ENCODE measurements at regions not wholly inside any gene's neighbourhood (a gene's known extent, or its start where the extent isn't known, plus 50 kb on each side); places are given as distances from the start of the nearest gene placed in this dataset.
"Not testable (repeated sequence)": the region's sequence is repeated elsewhere in the genome, so short reads cannot be mapped to it uniquely, and the experiment has no call there.

GRCh38 chr17:34474706-34475105 lies 104.7 kb upstream of the TMEM132E start:
- no peaks in the 10 kb centered on the region for H3K36me3 Mint-ChIP-seq

DNA sequence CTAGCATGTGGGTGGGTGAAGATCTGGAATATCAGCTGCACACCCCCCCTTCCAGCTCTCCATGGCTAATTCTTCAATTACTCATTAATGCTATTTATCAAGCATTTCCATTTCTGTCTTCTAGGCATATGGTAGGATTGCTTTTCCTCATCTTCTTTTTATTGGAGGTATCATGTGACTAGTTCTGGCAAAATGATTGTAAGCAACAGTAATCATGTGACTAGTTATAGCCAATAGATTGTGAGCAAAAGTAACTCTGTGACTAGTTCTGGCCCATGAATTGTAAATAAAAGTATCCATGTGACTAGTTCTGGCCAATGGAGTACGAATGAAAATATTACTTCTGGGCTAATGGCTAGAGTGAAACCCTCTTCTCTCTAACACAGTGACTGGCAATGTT lies 107.0 kb upstream of the TMEM132E start:
- H3K4me1 Mint-ChIP-seq = no peaks in the 10 kb centered on the region
- no peak for DNase-seq (ENCODE audit: low spot score in 2 of 2, unreplicated experiment in 2 of 2)
- H3K27ac Mint-ChIP-seq = no peak overlapping the region
- H3K27me3 Mint-ChIP-seq (ENCODE audit: low read depth) = peaks cover 39% of the 10 kb centered on the region
- no peaks in the 10 kb centered on the region for H3K9me3 Mint-ChIP-seq
- TF ChIP-seq CTCF (IDR thresholded peaks at IDR 0.05; ENCODE audit: unreplicated experiment) = no peak
- no peaks in the 10 kb centered on the region for H3K36me3 Mint-ChIP-seq
- H3K4me3 Mint-ChIP-seq = no peak overlapping the region

More at GRCh38 chr17:34474706-34475105, 104.7 kb upstream of the TMEM132E start:
- no peaks in the 10 kb centered on the region for H3K9me3 Mint-ChIP-seq
- H3K4me3 Mint-ChIP-seq = no peak overlapping the region
- no peak overlapping the region for H3K27ac Mint-ChIP-seq
- no peak for DNase-seq (ENCODE audit: low spot score in 2 of 2, unreplicated experiment in 2 of 2)
- H3K4me1 Mint-ChIP-seq = no peaks in the 10 kb centered on the region
- no peak for TF ChIP-seq CTCF (IDR thresholded peaks at IDR 0.05; ENCODE audit: unreplicated experiment)
- H3K27me3 Mint-ChIP-seq (ENCODE audit: low read depth) = peaks cover 53% of the 10 kb centered on the region

DNA sequence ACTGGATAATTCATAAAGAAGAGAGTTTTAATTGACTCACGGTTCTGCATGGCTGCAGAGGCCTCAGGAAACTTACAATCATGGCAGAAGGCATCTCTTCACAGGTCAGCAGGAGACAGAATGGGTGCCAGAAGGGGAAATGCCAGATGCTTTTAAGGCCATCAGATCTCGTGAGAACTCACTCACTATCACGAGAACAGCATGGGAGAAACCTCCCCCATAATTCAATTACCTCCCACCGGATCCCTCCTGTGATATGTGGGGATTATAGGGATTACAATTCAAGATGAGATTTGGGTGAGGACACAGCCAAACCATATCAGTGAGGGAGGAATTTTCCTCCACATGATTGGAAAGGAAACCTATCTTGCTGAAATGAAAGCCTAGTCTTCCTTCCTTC lies 108.1 kb upstream of the TMEM132E start:
- H3K36me3 Mint-ChIP-seq; DNase-seq (ENCODE audit: low spot score in 2 of 2, unreplicated experiment in 2 of 2); H3K4me1 Mint-ChIP-seq; H3K4me3 Mint-ChIP-seq; H3K9me3 Mint-ChIP-seq; H3K27ac Mint-ChIP-seq: not testable (repeated sequence)
- H3K27me3 Mint-ChIP-seq (ENCODE audit: low read depth) = peaks cover 42% of the 10 kb centered on the region

GRCh38 chr17:34465789-34466188 lies 102.8 kb upstream of the CCL1 start:
- Mint-ChIP-seq H3K36me3 (no peaks in the 10 kb centered on the region), H3K4me1 (no peaks in the 10 kb centered on the region), H3K27ac (no peak overlapping the region), H3K4me3 (no peak overlapping the region), H3K27me3 (ENCODE audit: low read depth) (peaks cover 57% of the 10 kb centered on the region), H3K9me3 (no peaks in the 10 kb centered on the region)
- no peak for DNase-seq (ENCODE audit: low spot score in 2 of 2, unreplicated experiment in 2 of 2)
- TF ChIP-seq CTCF (IDR thresholded peaks at IDR 0.05; ENCODE audit: unreplicated experiment) = no peak

DNA sequence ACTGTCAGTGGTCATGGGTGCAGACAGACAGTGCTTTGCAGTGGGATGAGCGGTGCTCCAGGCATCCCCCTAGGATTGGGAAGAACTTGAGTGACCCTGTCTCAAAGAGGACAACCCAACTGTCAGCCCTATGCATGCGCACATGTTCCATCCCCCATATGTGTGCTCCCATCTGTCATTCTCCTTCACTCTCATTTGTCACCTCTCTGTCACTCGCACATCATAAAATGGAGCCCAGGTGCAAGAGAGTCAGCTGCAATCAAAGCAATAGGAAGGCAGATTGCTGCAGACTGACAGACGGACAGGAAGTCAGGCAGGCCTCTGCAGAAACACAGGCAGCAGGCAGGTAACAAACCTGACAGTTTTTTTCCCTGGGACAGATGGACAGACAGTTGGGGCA lies 101.8 kb upstream of the CCL1 start:
- no peak overlapping the region for H3K4me3 Mint-ChIP-seq
- no peaks in the 10 kb centered on the region for H3K36me3 Mint-ChIP-seq
- no peak overlapping the region for H3K27ac Mint-ChIP-seq
- H3K4me1 Mint-ChIP-seq = no peaks in the 10 kb centered on the region
- no peak for TF ChIP-seq CTCF (IDR thresholded peaks at IDR 0.05; ENCODE audit: unreplicated experiment)
- no peaks in the 10 kb centered on the region for H3K9me3 Mint-ChIP-seq
- H3K27me3 Mint-ChIP-seq (ENCODE audit: low read depth) = peaks cover 59% of the 10 kb centered on the region
- DNase-seq (ENCODE audit: low spot score in 2 of 2, unreplicated experiment in 2 of 2) = no peak

- no peaks in the 10 kb centered on the region for H3K4me1 Mint-ChIP-seq
- H3K27ac Mint-ChIP-seq = no peak overlapping the region
- no peak for TF ChIP-seq CTCF (IDR thresholded peaks at IDR 0.05; ENCODE audit: unreplicated experiment)
- no peaks in the 10 kb centered on the region for H3K36me3 Mint-ChIP-seq
- H3K4me3 Mint-ChIP-seq = no peak overlapping the region
- no peaks in the 10 kb centered on the region for H3K9me3 Mint-ChIP-seq
- peaks cover 81% of the 10 kb centered on the region for H3K27me3 Mint-ChIP-seq (ENCODE audit: low read depth)
- no peak for DNase-seq (ENCODE audit: low spot score in 2 of 2, unreplicated experiment in 2 of 2)
Observed at GRCh38 chr17:34458266-34458665, 95.2 kb upstream of the CCL1 start.

Measured in mesothelial cell of epicardium (in vitro differentiated cells).